Stimulated activated CD4-positive, alpha-beta T cell treated with anti-CD3 and anti-CD28 coated beads, Interleukin-1b, Interleukin-23, amount 100 ng/mL, for 48 hours (primary cell): ENCODE measurements at regions not wholly inside any gene's neighbourhood (a gene's known extent, or its start where the extent isn't known, plus 50 kb on each side); places are given as distances from the start of the nearest gene placed in this dataset.
"Not testable (repeated sequence)": the region's sequence is repeated elsewhere in the genome, so short reads cannot be mapped to it uniquely, and the experiment has no call there.

ENCODE experiments used
- DNase-seq: peaks from one replicate; pipeline ENCODE4 v3.0.0-alpha.2; 2020

DNA sequence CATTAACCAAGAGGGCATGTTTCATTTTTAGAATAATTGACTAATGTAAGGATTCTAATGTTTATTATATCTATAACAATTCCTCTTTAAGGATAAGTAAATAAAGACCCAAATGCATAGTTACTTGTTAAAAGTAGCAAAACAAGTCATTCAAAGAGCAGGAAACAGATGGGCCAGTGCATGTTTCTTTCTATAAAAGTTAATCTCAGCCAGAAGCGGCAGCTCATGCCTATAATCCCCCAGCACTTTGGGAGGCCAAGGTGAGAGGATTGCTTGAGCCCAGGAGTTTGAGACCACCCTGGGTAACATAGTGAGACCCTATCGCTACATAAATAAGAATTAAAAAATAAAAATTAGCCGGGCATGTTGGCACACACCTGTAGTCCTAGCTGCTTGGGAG is 391.0 kb upstream of the RGS6 start:
- no peak for DNase-seq

DNA sequence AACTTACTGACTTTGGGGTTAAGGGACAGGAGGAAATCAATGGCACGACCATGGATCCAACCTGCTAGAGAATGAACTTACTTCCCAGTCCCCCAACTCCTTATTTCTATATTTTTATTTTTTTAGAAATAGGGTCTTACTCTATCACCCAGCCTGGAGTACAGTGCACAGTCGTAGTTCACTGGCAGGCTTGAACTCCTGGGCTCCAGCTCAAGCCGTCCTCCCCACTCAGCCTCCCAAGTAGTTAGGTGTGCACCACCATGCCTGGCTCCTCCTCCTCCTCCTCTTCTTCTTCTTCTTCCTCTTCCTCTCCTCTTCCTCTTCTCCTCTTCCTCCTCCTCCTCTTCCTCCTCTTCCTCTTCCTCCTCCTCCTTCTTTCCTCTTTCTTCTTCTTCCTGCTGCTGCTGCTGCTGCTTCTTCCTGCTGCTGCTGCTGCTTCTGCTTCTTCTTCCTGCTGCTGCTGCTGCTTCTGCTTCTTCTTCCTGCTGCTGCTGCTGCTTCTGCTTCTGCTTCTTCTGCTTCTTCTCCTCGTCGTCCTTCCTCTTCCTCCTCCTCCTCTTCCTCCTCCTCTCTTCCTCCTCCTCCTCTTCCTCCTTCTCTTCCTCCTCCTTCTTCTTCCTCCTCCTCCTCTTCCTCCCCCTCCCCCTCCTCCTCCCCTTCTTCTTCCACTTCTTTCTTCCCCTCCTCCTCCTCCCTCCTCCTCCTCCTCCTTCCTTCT is 390.1 kb upstream of the RGS6 start:
- no peak for DNase-seq

DNA sequence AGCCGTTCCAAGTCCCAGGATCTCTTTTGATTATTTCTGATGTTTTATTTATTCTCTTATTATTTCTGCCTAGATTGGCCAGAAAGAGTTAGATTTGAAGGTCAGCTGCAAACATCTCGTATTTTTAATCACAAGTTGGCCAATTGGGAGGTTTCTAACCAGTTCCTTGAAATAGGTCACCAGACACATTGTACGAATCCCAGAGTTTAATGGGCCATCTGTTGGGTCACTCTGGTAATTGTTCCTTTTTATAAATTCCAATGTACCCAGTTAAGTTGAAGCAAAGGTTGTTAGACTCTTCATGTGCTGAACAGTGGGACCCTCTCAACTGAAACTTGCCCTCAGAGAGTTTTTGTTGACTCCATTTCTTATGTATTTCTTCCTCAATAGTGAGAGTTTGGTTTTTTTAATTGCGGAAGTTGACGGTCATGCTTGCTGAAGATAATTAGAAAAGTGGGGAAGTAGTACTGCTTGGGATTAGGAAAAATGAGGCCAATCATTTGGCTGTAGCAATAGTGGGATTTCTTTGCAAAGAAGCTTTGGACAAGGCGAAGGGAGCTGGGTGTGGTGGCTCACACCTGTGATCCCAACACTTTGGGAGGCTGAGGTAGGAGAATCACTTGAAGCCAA is 382.7 kb upstream of the RGS6 start:
- DNase-seq = no peak

DNA sequence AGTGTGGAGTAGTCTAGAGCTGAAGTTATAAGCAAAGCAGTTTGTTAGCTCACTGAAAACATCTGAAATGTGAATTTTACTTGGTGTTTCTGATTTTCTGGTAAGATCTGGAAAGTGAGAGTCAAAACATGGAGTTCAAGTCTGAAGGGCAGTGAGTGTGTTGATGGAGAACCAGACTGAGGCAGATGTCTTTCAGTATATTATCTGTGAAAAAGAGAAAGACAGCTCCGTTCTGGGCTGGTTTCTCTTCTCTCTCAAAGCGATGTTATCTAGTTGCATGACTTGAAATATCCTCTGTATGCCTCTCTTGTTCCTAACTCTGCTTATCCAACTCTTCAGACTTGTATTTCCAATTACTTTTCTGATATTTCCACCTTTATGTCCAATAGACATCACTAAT is 381.9 kb upstream of the RGS6 start:
- DNase-seq = no peak

DNA sequence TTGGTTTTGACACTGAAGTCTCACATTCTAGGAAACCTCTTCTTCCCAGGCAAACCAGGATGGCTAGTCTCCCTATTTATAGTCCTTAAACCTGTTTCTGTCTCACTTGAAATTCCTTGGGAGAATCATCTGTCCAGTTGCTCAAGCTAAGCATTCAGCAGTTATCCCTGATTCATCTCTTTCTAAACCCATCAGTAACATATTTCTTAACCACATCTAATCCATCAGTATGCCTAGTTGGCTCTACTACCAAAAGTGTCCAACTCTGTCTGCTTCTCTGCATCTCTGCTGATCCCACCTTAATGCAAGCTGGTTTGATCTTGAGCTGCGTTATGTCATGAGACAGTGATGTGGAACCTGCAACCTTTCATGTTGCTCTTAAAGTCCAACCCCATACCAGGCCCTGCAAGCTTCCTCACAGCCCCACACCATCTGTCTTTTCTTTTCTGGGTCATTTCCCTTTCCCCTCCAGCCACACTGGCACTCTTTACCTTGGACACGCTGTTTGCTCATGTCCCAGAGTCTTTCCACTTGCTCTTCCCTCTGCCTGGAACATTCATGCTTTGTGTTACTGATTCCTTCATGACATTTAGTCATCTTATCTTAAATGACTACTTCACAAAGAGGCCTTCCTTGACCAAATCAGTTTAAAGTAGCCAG is 380.8 kb upstream of the RGS6 start:
- no peak for DNase-seq

DNA sequence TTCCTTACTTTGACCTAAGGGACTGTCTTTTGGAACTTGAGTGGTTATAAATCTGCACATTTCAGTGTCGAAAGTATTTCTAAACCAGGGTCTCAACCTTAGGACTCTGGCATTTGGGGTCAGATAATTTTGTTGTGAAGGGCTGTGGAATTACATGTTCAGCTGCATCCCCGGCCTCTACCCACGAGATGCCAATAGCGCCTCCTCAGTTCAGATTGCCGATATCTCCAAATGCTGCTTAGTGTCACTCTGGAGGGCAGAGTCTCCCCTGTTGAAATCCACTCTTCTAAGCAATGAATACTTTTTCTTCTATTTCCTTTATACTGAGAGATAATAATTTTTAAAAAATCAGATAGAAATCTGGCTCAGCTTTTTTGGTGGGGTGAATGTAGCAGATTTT is 379.4 kb upstream of the RGS6 start:
- DNase-seq = no peak

DNA sequence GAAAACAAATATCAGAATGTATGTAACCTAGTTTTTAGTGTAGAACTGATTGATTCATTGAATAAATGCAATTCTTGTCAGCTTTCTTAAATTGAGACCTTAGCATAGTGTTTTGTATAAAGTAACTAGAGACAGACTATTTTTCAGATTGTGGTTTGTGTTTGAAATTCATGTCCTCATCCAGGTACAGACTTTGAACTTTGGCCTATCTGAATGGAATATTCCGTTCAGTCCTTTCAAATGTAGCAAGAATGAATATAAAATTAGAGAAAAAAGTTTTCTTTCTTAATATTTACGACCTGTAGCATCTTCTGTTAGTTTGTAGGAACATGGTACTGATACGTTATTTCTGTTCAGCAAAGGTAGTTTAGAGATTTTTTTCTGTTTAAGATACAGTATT is 378.4 kb upstream of the RGS6 start:
- no peak for DNase-seq

DNA sequence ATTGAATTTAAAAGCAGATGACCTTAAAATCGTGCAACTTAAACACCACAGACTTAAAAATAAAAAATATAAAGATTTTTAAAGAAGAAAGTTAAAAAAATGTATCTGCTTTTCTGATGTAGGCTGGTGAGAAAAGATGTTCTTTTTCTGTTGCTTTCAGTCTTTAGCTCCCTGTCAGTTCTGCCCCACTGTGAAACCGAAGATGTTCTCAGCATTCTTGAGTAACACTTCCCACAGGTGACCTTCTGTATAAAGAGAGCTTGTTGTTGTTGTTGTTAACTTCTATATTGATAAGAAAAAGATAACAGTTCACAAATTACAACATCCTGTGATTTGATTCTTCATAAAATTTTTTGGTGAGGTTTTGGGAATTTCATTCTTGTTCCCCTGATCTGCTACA is 377.9 kb upstream of the RGS6 start:
- peak; percentile 2 for DNase-seq

DNA sequence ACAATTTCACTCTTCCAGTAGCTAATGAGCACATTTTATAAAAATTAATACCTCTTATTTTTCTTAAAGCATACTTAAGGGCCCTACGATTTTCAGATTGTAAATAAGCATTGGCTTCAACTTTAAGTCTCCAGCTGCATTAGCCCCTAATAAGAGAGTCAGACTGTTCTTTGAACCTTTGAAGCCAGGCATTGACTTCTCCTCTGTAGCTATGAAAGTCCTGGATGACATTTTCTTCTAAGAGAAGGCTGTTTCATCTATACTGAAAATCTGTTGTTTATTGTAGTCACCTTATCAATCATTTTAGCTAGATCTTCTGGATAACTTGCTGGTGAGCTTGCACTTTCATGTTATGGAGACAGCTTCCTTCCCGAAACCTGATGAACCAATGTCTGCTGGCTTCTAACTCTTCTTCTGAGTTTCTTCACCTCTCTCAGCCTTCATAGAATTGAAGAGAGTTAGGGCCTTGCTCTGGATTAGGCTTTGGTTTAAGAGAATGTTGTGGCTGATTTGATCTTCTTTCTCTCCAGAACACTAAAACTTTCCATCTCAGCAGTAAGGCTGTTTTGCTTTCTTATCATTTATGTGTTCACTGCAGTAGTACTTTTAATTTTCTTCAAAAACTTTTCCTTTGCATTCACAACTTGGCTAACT is 377.1 kb upstream of the RGS6 start:
- peak; percentile 37 for DNase-seq

DNA sequence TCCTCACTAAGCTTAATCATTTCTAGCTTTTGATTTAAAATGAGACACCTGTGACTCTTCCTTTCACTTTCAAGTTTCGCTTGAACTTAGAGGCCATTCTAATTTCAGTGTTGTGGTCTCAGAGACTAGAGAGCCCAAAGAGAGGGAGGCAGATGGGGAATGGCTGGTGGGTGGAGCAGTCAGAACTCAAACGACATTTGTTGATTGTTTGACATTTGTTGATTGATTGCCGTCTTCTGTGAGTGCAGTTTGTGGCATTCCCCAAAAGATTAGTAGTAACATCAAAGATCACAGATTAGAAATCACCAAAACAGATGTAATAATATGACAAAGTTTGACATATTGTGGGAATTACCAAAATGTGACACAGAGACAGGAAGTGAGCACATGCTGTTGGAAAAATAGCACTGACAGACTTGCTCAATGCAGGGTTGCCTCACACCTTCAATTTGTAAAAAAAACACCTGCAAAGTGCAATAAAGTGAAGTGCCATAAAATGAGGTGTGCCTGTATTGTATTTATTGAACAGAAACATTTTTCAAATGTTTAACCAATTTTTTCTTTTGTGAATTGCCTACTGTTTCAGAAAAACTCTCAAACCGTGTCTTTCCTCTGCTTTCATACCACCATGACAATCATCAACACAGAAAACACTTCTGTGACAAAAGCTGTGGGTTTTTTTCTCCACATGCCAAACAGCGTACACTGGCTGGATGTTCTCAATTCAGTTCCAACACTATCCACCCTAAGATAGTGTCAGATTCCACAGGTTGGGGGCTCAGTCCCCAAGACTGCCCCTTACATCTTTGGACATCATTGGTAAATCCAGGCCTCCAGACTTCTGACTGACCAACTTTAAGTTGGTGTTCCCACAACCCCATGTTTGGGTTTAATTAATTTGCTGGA is 376.3 kb upstream of the RGS6 start:
- peak; percentile 79 for DNase-seq

DNA sequence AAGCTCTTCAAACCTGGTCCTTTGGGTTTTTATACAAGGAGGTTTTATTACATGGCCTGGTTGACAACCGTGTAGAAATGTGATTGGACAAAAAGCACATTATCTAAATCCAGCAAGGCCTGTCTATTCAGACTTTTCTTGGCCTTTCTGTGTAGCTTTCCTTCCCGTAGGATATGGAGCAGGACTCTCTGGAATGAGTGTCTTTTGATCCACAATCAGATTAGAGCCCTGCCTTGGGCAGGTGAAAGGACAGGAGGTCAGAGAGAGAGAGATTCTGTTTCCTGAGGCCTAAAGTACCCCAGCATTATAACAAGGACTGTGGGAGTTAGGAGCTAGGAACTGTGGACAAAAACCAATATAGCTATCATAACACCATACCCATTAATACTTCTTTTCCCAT is 375.5 kb upstream of the RGS6 start:
- DNase-seq = no peak

DNA sequence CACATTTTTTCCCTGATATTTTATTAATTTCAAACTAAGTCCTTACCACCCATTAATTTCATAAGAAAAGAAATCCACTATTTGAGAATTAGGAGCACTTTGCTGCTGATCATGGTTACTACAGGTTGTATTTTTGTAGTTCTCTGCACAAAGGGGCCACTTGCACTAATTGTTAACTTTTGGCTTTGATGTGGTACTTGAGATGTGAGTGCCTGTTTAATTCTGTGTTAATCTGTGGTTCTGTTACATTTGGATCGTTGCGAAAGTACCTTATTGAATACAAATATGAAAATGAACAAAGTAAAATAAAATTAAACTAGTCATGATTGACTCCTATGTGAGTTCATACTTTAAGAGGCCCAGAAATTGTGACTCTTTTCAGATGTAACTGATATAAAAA is 374.9 kb upstream of the RGS6 start:
- DNase-seq = no peak

DNA sequence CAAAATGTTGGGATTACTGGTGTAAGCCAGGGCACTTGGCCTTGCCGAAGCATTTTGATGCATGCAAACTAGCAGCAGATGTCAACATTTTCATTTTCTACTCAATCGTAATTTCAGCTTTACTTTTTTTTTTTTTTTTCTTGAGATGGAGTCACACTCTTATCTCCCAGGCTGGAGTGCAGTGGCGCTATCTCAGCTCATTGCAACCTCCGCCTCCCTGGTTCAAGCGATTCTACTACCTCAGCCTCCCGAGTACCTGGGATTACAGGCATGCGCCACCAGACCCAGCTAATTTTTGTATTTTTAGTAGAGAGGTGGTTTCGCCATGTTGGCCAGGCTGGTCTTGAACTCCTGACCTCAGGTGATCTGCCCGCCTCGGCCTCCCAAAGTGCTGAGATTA is 373.3 kb upstream of the RGS6 start:
- DNase-seq = not testable (repeated sequence)

DNA sequence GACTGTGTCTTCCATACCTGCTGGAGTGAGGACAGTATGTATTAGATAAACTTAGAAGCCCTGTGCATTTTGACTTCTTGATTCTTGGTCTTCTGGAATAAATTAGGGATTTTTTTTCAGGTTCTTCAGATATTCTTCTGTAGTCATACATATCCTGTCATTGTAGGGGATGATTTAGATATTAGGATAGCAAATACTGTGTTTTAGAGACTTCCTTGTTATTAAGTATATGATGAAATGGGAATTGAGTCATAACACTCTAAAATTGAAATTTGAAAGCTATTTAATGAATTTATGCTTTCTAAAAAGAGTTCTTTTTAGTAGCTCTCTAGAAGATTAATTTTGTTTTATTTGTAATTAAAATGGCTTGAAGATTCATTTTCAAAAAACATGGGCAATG is 371.5 kb upstream of the RGS6 start:
- DNase-seq = no peak

DNA sequence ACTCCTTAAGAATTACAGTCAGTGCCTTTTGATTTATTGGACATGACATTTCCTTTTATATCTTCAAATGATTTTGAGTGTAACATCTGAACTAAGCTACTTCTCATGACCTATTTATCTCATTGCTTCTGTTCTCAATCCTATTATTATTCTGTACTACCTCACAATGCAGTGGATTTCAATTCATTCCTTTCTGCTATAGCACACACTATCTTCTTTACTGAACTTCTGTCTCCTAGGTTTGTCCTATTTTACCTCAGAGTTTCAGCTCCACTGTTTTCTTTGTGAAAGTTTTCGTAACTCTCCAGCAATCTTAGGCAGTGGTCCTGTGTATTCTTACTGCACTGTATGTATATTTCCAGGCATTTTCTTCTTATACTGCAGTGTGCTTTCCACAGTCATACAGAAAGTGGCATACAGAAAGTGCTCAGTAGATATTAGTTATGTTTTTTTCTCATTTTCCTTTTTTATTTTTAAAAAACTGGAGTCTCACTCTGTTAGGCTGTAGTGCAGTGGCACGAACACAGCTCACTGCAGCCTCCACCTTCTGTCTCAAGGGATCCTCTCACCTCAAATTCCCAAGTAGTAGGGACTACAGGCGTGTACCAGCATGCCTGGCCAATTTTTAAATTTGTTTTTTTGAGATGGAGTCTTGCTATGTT is 368.6 kb upstream of the RGS6 start:
- no peak for DNase-seq

DNA sequence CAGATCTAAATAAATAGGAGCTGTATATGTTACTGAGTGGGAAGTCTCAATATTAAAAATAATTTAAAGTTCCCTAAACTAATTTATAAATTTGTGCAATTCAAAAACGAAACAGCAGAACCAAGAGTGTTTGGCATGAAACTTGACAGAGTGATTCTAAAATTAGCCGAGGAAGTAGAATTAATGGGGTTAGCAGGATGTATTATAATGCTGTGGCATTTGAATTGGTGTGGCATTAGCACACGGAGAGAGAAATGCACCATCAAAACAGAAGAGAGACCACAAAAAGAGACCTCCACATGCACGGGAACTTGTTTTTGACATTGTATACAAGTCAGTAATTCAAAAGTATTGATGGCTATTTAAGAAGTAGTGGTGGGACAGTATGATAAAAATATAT is 366.0 kb upstream of the RGS6 start:
- DNase-seq = no peak

DNA sequence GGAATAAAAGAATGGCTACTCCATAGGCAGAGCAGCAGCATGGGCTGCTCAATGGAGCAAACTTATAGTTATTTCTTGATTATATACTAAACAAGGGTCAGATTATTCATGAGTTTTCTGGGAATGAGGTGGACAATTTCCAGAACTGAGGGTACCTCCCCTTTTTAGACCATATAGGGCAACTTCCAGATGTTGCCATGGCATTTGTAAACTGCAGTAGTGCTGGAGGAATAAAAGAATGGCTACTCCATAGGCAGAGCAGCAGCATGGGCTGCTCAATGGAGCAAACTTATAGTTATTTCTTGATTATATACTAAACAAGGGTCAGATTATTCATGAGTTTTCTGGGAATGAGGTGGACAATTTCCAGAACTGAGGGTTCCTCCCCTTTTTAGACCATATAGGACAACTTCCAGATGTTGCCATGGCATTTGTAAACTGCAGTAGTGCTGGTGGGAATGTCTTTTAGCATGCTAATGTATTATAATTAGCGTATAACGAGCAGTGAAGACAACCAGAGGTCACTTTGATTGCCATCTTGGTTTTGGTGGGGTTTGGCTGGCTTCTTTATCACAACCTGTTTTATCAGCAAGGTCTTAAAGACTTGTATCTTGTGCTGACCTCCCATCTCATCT is 364.6 kb upstream of the RGS6 start:
- not testable (repeated sequence) for DNase-seq

DNA sequence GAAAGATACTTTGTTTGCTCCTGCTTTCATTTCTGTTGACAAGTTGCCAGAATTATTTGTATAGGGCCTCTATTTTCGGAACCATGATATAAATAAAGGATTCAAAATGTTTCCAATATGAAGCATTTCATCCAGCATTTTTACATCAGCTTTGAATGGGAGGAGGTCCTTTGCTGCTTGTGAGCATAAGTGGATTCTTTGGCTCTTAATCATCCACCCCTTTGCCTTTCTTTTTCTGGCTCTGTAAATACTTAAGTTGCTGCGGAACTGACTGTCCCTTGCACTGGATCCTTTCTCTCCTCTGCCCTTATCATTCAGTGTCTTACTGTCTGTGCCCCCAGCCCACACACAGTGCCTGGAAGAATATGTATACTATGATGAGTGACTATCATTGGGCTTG is 357.3 kb upstream of the RGS6 start:
- DNase-seq = no peak

DNA sequence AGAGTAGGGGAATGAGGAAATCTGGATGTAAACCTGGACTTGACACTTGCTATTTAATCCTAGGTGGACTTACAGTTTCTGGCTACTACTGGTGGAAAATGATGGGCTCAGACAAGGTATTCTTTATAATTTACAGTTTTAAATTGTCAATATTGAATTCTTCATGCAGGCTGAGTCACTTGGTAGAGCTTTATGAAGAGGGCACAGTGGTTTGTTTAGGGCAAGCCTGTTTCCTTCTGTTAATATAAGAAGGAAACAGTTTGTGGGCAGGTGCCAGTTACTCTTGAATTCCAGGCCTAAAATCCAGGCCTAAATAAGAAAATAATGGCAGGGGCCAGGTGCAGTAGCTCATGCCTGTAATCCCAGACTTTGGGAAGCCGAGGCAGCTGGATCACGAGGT is 355.8 kb upstream of the RGS6 start:
- no peak for DNase-seq

DNA sequence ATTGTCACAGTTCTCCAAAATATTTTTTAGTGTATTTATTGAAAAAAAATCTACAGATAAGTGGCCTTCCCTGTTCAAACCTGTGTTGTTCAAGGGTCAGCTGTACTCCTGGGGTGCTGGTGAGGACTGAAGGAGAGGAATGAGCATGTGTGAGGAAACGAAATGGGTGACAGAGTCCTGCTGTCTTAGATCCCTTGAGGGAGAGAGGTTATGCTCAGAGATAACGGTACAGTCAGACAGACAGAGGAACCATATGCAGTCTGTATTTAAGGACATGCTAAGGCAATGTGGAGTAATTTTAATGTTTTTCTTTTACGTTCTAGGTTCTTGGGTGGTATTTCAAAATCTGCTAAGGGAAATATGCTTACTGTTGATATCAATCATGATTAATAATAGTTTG is 352.9 kb upstream of the RGS6 start:
- no peak for DNase-seq

DNA sequence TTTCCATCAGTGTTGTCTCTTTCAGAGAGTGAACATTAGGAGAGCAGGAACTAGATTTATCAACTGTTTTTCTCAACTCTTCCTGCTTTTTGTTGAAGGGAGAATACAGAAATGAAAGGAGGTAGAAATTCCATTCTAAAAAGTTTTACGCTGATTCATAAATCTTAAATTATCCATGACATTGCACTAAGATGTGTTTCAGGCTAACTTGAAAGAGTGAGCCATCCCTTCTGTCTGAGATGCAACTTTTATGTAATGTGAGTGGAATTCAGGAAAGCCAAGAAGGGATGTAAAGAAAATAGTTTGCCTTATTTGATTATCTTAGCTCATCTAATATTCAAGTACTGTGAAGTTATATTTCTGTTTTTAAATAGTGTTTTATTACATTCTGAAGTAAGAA is 349.5 kb upstream of the RGS6 start:
- DNase-seq = no peak

DNA sequence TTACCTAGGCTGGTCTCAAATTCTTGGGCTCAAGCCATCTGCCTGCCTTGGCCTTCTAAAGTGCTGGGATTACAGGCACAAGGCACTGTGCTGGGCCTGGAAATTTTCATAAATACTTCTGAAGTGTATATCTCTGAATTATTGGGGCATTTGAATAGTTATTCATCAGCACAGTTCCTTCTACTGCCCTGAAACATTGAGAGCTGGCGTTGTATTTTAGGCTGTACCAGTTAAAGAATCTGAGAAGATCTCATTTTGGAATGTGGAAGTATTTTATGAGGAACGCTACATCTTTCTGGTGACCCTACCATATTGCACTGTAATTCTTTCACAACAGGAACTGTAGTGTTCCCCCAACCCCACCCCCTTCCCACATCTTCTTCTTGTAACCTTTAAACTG is 349.0 kb upstream of the RGS6 start:
- no peak for DNase-seq
